Stimulated activated CD4-positive, alpha-beta T cell treated with anti-CD3 and anti-CD28 coated beads, Interleukin-4, amount 100 ng/mL, for 4 hours (primary cell): ENCODE measurements at regions not wholly inside any gene's neighbourhood (a gene's known extent, or its start where the extent isn't known, plus 50 kb on each side); places are given as distances from the start of the nearest gene placed in this dataset.

Source experiments
- DNase-seq, 2 experiments: peaks; one replicate each; pipeline ENCODE4 v3.0.0-alpha.2; 2020

DNA sequence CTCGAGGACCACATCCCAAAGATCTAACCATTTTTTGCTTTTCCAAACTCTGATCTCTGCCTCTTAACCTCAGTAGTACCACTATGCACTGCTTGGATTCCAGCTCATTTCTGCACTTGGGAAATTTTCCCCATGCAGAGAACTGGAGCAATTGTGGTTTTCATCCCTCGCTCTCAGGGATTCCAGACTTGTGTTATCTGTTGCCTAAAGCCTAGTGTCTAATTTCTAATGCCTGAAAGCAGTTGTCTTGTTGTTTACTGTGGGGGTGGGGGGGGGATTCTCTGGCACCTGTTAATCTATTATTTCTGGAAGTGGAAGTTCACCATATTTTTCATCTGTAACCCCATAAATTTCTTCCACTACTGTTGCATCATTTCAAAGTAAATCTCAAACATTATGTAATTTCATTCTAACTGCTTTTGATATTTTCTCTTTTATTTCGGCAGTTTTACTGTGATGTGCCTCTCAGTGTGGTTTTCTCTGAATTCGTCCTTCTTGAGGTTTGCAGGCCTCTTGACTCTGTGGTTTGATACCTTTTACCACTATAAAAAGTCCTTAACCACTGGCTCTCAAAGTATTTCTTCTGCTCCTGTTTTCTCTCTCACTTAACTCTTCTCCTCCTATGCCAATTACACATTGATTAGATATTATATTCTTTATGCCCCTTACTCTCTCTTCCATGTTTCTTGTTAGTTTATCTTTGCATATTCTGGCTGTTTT lies 205.6 kb upstream of the EOLA2 start:
- DNase-seq: no peak

- DNase-seq: peak; percentile 0 to 1
Measured at GRCh38 chrX:150146271-150146896, 208.1 kb upstream of the EOLA2 start.

DNA sequence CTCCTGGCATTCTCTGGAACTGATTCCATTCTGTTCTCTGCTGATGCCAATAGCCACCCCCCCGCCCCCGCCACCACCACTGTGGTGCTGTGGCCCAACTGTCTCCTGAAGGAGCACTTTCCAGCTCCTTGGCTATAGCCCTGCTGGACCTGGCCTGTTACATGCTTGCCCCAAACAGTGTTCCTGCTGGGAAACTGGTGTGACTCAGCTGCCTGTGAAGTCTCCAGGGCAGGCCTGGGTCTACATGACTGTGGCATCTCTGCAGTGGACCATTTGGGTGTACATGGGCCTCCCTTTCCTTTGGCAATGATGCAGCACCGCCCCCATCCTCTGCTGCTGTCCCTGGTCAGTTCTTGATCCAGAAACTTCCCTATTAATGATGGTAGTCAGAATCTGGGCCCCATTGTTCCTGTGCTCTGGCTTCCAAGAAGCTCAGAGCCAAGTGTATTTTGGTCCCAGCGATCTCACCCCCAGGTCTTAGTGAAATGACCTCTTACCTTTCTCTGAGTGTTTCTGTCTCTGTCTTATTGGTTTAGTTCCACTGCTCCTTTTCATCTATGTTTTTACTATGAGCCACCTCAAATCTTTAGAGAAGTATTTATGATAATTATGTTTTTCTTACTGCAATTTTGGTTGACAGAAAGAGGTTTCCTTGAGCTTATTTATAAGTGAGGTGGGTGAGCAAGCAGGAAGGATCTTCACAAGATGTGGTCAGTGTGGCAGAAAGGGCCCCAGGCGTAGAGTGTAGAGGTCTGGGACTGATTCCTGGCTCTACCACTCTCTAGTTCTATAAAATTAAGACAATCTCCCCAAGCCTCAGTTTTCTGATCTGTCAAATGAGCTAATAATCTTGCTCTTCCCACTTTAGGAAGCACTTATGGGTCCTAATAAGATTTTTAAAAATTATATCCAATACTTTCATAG lies 210.7 kb upstream of the EOLA2 start:
- no peak for DNase-seq

GRCh38 chrX:150150076-150150779 lies 211.9 kb upstream of the EOLA2 start:
- DNase-seq: no peak

- no peak for DNase-seq
Measured at GRCh38 chrX:150150780-150151125, 212.4 kb upstream of the MAMLD1 start.

DNA sequence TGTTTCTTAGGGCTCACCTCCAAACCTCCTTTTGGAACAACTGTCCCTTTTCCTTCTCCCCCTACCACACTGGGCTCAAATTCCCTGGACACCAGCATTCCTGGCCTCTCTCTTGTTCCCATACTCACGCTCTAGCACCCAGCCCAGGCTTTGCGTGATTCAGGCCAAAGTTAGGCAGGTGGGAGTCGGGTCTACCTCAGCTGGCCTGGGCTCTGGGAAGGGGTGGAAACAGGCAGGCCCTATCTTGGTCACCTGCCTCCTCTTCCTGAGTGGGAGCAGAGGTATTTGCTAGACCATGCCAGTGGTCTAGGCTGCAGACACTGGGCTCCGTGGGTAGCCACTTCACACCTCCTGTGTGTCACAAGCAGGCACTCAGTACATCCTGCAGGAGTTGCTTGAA lies 211.1 kb upstream of the MAMLD1 start:
- DNase-seq: no peak

DNA sequence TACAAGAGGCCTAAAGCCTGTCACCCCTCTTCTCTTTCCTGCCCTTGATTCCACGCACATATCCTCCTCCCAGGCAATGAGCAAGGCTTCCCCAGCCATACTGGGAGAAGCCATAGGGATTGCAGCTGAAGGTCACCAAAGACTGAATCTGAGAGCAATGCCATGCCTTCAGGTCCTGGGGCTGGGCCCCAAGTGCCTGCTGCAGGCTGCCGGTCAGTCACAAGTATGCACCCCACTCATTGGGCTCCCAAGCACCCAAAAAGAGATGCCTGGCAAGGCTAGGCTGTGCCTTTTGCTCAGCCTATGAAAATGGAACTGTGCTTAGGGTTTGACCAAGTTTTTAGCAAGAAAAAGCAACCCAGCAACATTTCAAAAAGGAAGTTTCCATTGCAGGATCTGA lies 210.6 kb upstream of the MAMLD1 start:
- no peak for DNase-seq

DNA sequence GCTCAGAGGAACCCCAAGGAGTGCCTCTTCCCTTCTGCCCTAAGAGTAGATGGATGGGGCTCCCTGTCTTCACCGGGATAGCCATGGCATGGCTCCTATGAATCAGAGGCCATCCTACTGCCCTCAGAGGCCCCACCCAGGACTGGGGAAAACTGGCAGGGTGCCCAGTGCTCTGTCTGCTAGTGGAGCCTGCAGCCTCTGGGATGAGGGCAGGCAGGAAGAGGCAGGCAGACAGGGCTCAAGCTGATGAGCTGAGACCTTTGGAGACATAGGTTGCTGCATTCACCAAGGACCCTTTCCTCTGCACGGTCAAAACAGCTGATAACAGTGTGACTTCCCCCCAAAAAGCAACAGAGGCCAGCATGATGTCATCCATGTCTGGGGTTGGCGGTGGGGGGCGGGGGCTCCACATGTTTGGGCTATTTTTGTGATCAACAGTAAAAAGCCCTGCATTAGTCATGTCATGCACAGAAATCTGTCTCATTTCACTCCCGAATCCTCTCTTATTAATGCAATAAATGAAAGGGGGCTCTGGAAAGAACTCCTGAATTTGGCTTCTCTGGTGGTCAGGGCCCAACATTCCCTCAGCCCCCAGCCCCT lies 207.6 kb upstream of the MAMLD1 start:
- DNase-seq: no peak

DNA sequence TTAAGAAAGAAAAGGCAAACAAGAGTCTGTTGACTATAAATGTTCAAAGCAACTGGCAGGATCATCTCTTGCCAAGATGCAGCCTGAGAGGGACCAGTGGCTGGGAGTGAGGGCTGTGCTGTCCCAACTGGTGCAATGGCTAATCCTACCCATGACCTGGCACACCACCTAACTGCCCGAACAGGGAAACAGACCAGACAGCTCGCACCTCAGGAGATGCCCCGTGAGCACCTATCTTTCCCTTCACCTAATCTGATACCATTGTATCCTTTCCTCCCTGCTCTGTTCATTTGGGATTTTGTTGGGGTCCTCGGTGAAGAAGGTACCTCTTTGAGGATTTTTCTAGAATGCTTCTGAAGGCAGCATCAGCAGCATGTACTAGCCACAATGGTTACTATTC lies 206.5 kb upstream of the MAMLD1 start:
- DNase-seq: no peak

GRCh38 chrX:150157291-150157690 lies 205.8 kb upstream of the MAMLD1 start:
- no peak for DNase-seq

GRCh38 chrX:150158554-150159332 lies 204.4 kb upstream of the MAMLD1 start:
- DNase-seq: no peak

GRCh38 chrX:150159537-150159936 lies 203.6 kb upstream of the MAMLD1 start:
- no peak for DNase-seq

GRCh38 chrX:150160656-150161055 lies 202.5 kb upstream of the MAMLD1 start:
- DNase-seq: no peak

DNA sequence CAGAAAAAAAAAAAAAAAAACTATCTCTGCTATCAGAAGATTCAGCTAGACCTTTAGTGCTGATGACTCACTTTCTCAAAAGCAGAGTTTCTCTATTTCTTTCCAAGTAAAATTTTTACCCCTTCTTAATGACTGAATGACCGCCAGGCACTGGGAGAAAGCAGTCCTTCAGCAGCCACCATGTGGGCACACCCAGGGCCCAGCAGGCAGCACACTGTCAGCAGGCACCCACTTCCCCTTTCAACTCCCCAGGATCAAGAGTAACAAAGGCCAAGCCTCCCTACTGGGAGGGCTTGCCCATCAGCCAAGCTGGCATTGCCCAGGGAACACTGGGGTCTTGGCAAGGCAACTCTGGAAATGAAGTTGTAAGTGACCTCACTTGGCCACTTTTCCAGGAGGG lies 201.9 kb upstream of the MAMLD1 start:
- DNase-seq: no peak

- DNase-seq: no peak
Measured at GRCh38 chrX:150162141-150162540, 201.0 kb upstream of the MAMLD1 start.

- DNase-seq: no peak
Measured at GRCh38 chrX:150163221-150163930, 199.7 kb upstream of the MAMLD1 start.

GRCh38 chrX:150163956-150164726 lies 199.0 kb upstream of the MAMLD1 start:
- DNase-seq: no peak

DNA sequence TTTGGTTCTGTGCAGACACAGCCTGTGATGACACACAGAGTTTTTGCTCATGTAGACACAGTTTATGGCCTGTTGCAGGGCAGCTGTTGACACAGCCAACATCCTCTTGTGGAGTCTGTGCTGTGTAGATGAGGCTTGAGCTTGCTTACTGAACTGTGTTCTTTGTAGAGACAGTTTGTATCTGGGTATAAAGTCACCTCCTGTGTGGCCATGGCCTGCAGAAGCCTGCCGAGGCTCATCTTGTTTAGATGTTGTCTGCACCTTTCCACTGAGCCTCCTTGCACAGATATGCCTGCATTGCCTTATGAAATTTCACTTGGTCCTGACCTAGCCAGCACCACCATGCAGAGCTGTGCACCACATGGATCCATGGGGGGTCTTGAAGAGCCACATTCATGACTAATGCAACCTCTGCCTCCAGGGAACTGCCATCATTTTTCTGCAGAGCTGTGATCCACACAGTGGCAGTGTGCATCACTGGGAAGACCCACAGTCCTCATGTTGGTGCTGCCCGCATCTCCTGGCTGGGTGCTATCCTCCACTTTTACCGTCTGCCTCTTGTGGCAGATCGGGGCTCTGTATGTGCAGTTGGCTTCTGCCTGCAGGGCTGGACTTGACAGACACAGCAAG lies 198.0 kb upstream of the MAMLD1 start:
- no peak for DNase-seq

- no peak for DNase-seq
Measured at GRCh38 chrX:150165776-150166610, 197.1 kb upstream of the MAMLD1 start.
